ENCODE measurements at regions not wholly inside any gene's neighbourhood (a gene's known extent, or its start where the extent isn't known, plus 50 kb on each side); places are given as distances from the start of the nearest gene placed in this dataset.
"Not testable (repeated sequence)": the region's sequence is repeated elsewhere in the genome, so short reads cannot be mapped to it uniquely, and the experiment has no call there.

DNA sequence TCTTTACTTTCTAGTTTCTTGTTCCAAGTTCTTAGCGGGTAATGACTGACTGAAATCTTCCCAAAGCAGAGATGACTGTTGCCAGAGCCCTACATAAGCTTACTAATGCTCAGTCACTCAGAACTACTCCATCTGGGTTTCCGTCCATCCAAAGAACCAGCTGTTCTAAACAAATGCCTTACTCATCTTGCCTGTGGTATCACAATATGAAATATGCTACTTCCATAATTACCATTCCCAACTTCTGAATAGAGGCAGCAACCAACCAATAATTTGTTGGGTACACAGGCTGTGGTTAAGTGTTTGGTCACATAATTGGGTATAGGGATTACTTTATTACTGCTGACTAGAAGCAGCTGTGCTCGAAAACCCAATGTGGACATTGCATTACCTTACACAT lies 930.2 kb upstream of the DIAPH2 start:
- no peak for DNase-seq (ENCODE audit: low read depth, low spot score)
- Histone ChIP-seq H3K4me3 (ENCODE audit: low read length) (no peak overlapping the region), H3K36me3 (ENCODE audit: control insufficient read depth, insufficient read depth, low read length) (no peaks in the 10 kb centered on the region), H3K27ac (ENCODE audit: low read length) (no peak overlapping the region), H3K9me3 (ENCODE audit: control insufficient read depth, insufficient read depth, low read length) (no peaks in the 10 kb centered on the region), H3K27me3 (ENCODE audit: control insufficient read depth, insufficient read depth, low read length) (no peaks in the 10 kb centered on the region), H3K4me1 (ENCODE audit: control insufficient read depth, insufficient read depth, low read length) (no peaks in the 10 kb centered on the region)
- WGBS (ENCODE audit: insufficient coverage, insufficient read length) = no CpG with 5 or more reads among the region's 3 CpGs

DNA sequence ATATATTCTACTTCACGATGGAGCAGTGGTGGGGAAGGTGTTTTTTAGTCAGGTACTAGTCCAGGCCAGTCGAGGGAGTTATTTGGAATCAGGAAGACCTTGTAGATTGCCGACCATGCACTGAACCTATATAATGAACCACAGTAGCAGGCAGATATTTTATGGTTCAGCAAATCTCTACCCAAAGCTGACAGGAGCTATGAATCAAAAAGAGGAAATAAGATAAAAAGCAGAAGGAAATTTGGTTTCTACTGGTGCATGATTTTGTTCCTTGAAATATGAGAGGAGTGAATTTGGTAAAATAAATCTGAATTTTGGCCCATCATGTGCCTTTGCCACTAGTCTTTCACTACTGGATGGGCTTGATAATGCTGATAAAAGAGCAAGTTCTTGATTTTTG lies 924.3 kb upstream of the DIAPH2 start:
- H3K9me3 ChIP-seq (ENCODE audit: control insufficient read depth, insufficient read depth, low read length) = no peaks in the 10 kb centered on the region
- H3K36me3 ChIP-seq (ENCODE audit: control insufficient read depth, insufficient read depth, low read length) = no peaks in the 10 kb centered on the region
- H3K27ac ChIP-seq (ENCODE audit: low read length) = no peak overlapping the region
- H3K4me3 ChIP-seq (ENCODE audit: low read length) = no peak overlapping the region
- no peaks in the 10 kb centered on the region for H3K4me1 ChIP-seq (ENCODE audit: control insufficient read depth, insufficient read depth, low read length)
- H3K27me3 ChIP-seq (ENCODE audit: control insufficient read depth, insufficient read depth, low read length) = no peaks in the 10 kb centered on the region
- no peak for DNase-seq (ENCODE audit: low read depth, low spot score)
- no CpG with 5 or more reads among the region's 3 CpGs for WGBS (ENCODE audit: insufficient coverage, insufficient read length)

- Histone ChIP-seq H3K4me3 (ENCODE audit: low read length) (no peak overlapping the region), H3K27ac (ENCODE audit: low read length) (no peak overlapping the region), H3K4me1 (ENCODE audit: control insufficient read depth, insufficient read depth, low read length) (no peaks in the 10 kb centered on the region), H3K9me3 (ENCODE audit: control insufficient read depth, insufficient read depth, low read length) (no peaks in the 10 kb centered on the region), H3K36me3 (ENCODE audit: control insufficient read depth, insufficient read depth, low read length) (no peaks in the 10 kb centered on the region), H3K27me3 (ENCODE audit: control insufficient read depth, insufficient read depth, low read length) (no peaks in the 10 kb centered on the region)
- no CpG with 5 or more reads among the region's 1 CpG for WGBS (ENCODE audit: insufficient coverage, insufficient read length)
- no peak for DNase-seq (ENCODE audit: low read depth, low spot score)
Measured at GRCh38 chrX:95762716-95763115, 921.9 kb upstream of the DIAPH2 start.

GRCh38 chrX:95764972-95765451 lies 919.6 kb upstream of the DIAPH2 start:
- no peak overlapping the region for H3K4me3 ChIP-seq (ENCODE audit: low read length)
- H3K9me3 ChIP-seq (ENCODE audit: control insufficient read depth, insufficient read depth, low read length) = no peaks in the 10 kb centered on the region
- H3K4me1 ChIP-seq (ENCODE audit: control insufficient read depth, insufficient read depth, low read length) = no peaks in the 10 kb centered on the region
- no peaks in the 10 kb centered on the region for H3K36me3 ChIP-seq (ENCODE audit: control insufficient read depth, insufficient read depth, low read length)
- no peak overlapping the region for H3K27ac ChIP-seq (ENCODE audit: low read length)
- WGBS (ENCODE audit: insufficient coverage, insufficient read length) = no CpG with 5 or more reads among the region's 3 CpGs
- DNase-seq (ENCODE audit: low read depth, low spot score) = no peak
- no peaks in the 10 kb centered on the region for H3K27me3 ChIP-seq (ENCODE audit: control insufficient read depth, insufficient read depth, low read length)

DNA sequence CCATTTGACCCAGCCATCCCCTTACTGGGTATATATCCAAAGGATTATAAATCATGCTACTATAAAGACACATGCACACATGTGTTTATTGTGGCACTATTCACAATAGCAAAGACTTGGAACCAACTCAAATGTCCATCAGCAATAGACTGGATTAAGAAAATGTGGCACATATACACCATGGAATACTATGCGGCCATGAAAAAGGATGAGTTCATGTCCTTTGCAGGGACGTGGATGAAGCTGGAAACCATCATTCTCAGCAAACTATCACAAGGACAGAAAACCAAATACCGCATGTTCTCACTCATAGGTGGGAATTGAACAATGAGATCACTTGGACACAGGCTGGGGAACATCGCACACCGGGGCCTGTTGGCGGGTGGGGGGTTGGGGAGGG lies 913.4 kb upstream of the DIAPH2 start:
- not testable (repeated sequence) for H3K27ac ChIP-seq (ENCODE audit: low read length); H3K9me3 ChIP-seq (ENCODE audit: control insufficient read depth, insufficient read depth, low read length); DNase-seq (ENCODE audit: low read depth, low spot score); H3K4me1 ChIP-seq (ENCODE audit: control insufficient read depth, insufficient read depth, low read length); H3K27me3 ChIP-seq (ENCODE audit: control insufficient read depth, insufficient read depth, low read length); H3K36me3 ChIP-seq (ENCODE audit: control insufficient read depth, insufficient read depth, low read length); H3K4me3 ChIP-seq (ENCODE audit: low read length)
- WGBS (ENCODE audit: insufficient coverage, insufficient read length) = no CpG with 5 or more reads among the region's 6 CpGs

DNA sequence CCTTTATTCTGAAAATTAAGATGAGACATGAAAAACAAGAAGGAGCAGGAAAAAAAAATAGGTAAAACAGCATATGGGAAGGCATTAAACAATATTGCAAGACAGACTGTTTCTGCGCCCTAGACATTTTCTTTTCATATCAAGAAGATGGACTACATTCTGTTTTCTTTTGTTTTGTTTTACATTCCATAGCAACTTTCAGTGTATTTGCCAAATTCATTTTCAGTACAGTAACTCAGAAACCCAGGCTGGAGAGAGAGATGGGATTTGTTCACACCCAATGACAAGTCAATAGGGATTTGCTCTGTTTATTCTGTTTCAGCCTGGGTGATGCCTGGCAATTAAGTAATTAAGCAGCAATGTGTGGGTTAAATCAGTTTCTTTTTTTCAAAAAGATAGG lies 892.8 kb upstream of the DIAPH2 start:
- no peaks in the 10 kb centered on the region for H3K9me3 ChIP-seq (ENCODE audit: control insufficient read depth, insufficient read depth, low read length)
- no peaks in the 10 kb centered on the region for H3K36me3 ChIP-seq (ENCODE audit: control insufficient read depth, insufficient read depth, low read length)
- DNase-seq (ENCODE audit: low read depth, low spot score) = no peak
- no peak overlapping the region for H3K27ac ChIP-seq (ENCODE audit: low read length)
- H3K4me3 ChIP-seq (ENCODE audit: low read length) = no peak overlapping the region
- no CpG with 5 or more reads among the region's 1 CpG for WGBS (ENCODE audit: insufficient coverage, insufficient read length)
- no peaks in the 10 kb centered on the region for H3K27me3 ChIP-seq (ENCODE audit: control insufficient read depth, insufficient read depth, low read length)
- no peaks in the 10 kb centered on the region for H3K4me1 ChIP-seq (ENCODE audit: control insufficient read depth, insufficient read depth, low read length)

DNA sequence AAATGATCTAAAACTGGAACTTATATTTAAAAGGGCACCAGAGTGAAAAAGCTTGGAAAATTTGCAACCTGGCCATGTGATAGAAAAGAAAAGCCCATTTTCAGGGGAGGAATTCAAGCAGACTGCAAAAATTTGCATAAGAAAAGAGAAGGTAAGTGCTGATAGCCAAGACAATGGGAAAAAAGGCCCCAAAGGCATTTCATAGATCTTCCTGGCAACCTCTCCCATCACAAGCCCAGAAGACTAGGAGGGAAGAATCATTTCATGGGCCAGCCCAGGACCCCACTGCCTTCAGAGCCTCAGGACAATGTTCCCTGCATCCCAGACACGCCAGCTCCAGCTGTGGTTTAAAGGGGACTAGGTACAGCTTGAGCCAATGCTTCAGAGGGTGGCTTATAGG lies 887.3 kb upstream of the DIAPH2 start:
- no peaks in the 10 kb centered on the region for H3K9me3 ChIP-seq (ENCODE audit: control insufficient read depth, insufficient read depth, low read length)
- no CpG with 5 or more reads among the region's 1 CpG for WGBS (ENCODE audit: insufficient coverage, insufficient read length)
- H3K4me3 ChIP-seq (ENCODE audit: low read length) = no peak overlapping the region
- DNase-seq (ENCODE audit: low read depth, low spot score) = no peak
- H3K27ac ChIP-seq (ENCODE audit: low read length) = no peak overlapping the region
- H3K27me3 ChIP-seq (ENCODE audit: control insufficient read depth, insufficient read depth, low read length) = no peaks in the 10 kb centered on the region
- no peaks in the 10 kb centered on the region for H3K36me3 ChIP-seq (ENCODE audit: control insufficient read depth, insufficient read depth, low read length)
- H3K4me1 ChIP-seq (ENCODE audit: control insufficient read depth, insufficient read depth, low read length) = no peaks in the 10 kb centered on the region

GRCh38 chrX:95823796-95824195 lies 860.8 kb upstream of the DIAPH2 start:
- no CpG with 5 or more reads among the region's 1 CpG for WGBS (ENCODE audit: insufficient coverage, insufficient read length)
- Histone ChIP-seq H3K27me3 (ENCODE audit: control insufficient read depth, insufficient read depth, low read length) (no peaks in the 10 kb centered on the region), H3K4me3 (ENCODE audit: low read length) (no peak overlapping the region), H3K9me3 (ENCODE audit: control insufficient read depth, insufficient read depth, low read length) (no peaks in the 10 kb centered on the region), H3K4me1 (ENCODE audit: control insufficient read depth, insufficient read depth, low read length) (no peaks in the 10 kb centered on the region), H3K27ac (ENCODE audit: low read length) (no peak overlapping the region), H3K36me3 (ENCODE audit: control insufficient read depth, insufficient read depth, low read length) (no peaks in the 10 kb centered on the region)
- no peak for DNase-seq (ENCODE audit: low read depth, low spot score)

DNA sequence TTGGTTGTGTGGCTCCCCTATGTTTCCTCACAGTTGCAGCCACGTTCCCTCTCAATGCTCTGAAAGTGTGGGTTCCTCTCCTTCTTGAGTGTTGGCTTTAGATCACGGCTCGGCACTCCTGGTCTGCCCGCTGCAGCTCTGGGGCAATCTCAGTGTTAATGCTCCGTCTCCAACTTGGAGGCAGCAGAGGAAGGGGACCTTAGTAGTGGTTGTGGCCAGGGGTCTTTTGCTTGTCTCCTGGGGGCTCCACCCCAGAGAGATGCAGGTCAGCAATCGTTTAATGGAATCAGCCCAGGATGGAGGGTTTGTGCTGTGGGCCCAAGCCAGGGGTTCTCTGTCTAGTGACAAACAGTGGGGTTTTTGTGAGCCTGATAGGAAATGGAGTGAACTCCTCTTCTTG lies 849.4 kb upstream of the DIAPH2 start:
- Histone ChIP-seq H3K27me3 (ENCODE audit: control insufficient read depth, insufficient read depth, low read length) (no peaks in the 10 kb centered on the region), H3K36me3 (ENCODE audit: control insufficient read depth, insufficient read depth, low read length) (no peaks in the 10 kb centered on the region), H3K27ac (ENCODE audit: low read length) (no peak overlapping the region), H3K4me1 (ENCODE audit: control insufficient read depth, insufficient read depth, low read length) (no peaks in the 10 kb centered on the region), H3K9me3 (ENCODE audit: control insufficient read depth, insufficient read depth, low read length) (no peaks in the 10 kb centered on the region), H3K4me3 (ENCODE audit: low read length) (no peak overlapping the region)
- DNase-seq (ENCODE audit: low read depth, low spot score) = no peak
- WGBS (ENCODE audit: insufficient coverage, insufficient read length) = no CpG with 5 or more reads among the region's 6 CpGs

DNA sequence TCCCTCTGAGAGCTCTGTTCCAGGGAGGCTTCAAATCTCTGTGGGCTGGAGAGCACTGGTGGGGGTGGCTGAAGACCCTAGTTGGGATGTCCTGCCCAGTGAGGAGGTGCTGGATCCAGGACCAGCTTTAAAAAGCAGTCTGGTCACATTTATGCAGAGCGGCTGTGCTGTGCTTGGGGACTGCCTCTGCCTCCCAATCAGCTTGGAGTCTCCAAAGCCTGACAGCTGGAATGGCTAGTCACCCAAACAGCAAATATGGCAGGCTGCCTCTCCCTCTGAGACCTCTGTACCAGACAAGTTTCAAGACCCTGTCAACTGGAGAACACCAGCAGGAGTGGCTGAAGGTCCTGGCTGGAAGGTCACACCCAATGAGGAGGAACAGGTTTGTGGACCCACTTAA lies 848.1 kb upstream of the DIAPH2 start:
- no peak overlapping the region for H3K4me3 ChIP-seq (ENCODE audit: low read length)
- H3K4me1 ChIP-seq (ENCODE audit: control insufficient read depth, insufficient read depth, low read length) = no peaks in the 10 kb centered on the region
- H3K27me3 ChIP-seq (ENCODE audit: control insufficient read depth, insufficient read depth, low read length) = no peaks in the 10 kb centered on the region
- no peak for DNase-seq (ENCODE audit: low read depth, low spot score)
- WGBS (ENCODE audit: insufficient coverage, insufficient read length) = no CpG with 5 or more reads among the region's 1 CpG
- no peaks in the 10 kb centered on the region for H3K36me3 ChIP-seq (ENCODE audit: control insufficient read depth, insufficient read depth, low read length)
- H3K9me3 ChIP-seq (ENCODE audit: control insufficient read depth, insufficient read depth, low read length) = no peaks in the 10 kb centered on the region
- no peak overlapping the region for H3K27ac ChIP-seq (ENCODE audit: low read length)

- H3K36me3 ChIP-seq (ENCODE audit: control insufficient read depth, insufficient read depth, low read length) = no peaks in the 10 kb centered on the region
- no peak for DNase-seq (ENCODE audit: low read depth, low spot score)
- no peak overlapping the region for H3K4me3 ChIP-seq (ENCODE audit: low read length)
- H3K9me3 ChIP-seq (ENCODE audit: control insufficient read depth, insufficient read depth, low read length) = no peaks in the 10 kb centered on the region
- no peaks in the 10 kb centered on the region for H3K27me3 ChIP-seq (ENCODE audit: control insufficient read depth, insufficient read depth, low read length)
- no peaks in the 10 kb centered on the region for H3K4me1 ChIP-seq (ENCODE audit: control insufficient read depth, insufficient read depth, low read length)
- no peak overlapping the region for H3K27ac ChIP-seq (ENCODE audit: low read length)
Measured at GRCh38 chrX:95841863-95842262, 842.8 kb upstream of the DIAPH2 start.

Data from iPS DF 6.9 (cell line).